ENCODE measurements at regions not wholly inside any gene's neighbourhood (a gene's known extent, or its start where the extent isn't known, plus 50 kb on each side); places are given as distances from the start of the nearest gene placed in this dataset.
"Not testable (repeated sequence)": the region's sequence is repeated elsewhere in the genome, so short reads cannot be mapped to it uniquely, and the experiment has no call there.

DNA sequence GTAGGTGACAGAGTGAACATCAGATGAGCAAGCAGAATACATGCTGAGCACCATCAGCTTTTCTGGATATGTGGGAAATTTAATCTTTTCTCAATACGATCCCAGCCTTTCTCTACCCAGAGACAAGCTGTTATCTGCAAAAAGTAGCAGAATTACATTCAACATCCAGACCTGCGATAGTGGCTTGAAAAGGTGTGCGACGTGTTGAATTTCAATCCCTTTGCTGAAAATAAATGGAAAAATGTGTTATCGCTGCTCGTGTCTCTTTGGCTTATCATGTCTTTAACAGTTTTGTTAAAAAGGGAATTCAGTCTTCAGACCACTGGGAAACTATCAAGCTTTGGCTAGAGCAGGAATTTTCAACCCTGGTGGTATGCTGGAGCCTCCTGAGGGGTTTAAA lies 98.8 kb upstream of the FAM20A start:
- no peak for DNase-seq

DNA sequence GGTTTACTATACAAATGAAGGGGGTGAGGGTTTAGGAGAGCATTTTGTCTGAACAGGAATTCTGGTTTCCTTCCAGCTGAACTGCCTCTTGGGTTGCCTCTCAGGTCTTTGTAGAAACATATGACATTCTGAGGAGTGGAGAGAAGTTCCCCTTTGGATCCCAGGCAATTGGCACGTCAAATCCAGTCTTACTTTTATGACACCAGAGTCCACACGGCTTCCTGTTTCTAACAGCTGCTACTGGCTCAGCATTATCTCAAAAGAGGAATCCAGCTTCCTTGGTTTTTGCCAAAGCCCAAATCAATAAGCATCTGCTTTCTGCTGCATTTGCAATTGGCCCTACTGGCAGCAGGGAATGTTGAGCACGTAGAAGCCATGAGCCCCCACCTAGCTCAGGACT lies 97.6 kb upstream of the FAM20A start:
- no peak for DNase-seq

DNA sequence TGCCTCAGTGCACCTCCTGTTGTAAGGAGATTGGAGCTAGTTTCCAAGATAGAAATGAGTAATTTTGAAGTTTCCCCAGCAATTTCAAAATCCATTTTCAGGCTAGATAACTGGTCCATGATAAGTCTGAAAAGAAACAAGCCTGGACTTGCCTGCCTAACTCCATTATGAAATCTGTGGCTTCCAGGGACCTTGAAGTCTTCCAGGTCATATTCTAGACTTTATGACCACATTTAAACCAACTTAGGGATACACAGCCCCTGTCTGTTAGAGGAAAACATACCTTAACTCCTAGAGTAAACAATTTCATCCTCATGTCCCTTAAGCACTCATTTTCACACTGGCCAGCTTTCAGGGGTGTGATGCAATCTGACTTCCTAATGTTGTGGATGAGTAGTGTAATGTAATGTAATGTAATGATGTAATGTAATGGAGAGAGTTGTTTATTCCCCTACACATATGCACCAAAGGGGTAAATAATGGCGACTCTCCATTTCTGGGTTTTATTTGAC lies 96.7 kb upstream of the FAM20A start:
- DNase-seq, result no peak

DNA sequence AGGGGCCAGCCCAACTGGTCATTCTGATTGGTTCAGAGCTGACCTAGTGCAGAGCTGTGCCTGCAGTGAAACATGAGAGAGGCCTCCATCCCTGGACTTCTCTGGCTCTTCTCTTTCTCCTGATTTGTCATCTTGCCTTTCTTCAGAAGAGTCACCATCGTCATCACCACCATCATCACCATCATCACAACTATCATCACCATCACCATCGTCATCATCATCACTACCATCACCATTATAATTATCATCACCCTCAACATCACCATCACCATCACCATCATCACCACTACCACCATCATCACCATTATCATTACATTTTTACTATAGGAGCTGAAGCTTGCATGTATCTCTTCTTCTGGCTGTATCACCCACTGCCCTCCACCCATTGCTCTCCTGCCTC lies 94.5 kb upstream of the FAM20A start:
- no peak for DNase-seq

DNA sequence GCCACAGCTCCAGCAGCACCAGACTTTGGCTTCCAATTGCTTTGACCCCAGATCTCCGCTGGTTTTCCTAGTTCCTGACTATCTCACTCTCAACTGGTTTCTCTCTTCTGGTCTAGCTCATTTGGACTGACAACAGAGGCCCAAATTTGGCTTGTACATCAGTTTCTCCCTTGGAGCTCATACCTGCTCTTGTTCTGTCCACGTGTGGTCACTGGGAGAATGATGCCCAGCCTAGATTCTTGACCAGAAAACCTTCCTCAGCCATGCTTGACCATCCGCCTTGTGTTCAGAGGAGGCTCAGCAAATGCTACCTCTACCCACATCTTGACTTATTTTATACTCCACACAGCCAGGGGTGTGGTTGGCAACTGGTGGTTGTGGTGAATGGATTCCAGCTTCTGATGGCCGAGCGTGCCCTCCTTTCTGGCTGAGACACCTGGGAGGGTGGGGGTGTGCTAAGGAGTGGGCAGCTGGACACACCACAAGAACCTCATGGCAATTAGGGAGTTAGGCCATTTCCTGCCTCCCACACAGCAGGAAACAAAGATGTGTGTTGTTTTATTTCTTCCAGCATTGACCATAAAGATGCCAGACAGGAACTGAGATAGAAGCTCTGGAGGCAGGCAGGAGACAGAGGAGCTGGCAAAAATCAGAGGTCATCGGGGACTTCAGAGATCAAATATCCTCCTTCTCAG lies 93.8 kb upstream of the FAM20A start:
- DNase-seq, result no peak

DNA sequence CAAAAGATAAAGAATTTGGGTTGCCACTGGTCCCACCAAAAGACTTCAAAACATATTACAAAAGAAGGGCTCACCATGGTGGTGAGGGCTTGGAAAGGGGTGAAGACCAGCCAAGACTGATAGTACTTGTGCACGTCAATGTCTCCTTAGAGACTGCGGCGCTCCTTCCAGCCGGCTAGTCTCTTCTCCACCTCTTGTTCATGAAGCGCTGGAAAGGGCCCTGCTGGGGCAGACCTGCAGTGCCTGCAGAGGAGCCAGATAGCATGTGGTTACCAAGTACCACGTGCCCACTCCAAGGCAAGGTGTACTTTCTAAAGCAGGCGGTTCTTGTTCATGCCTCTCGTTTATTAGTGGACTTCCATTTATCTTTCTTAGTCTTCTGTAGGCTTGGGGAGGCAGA lies 92.7 kb upstream of the FAM20A start:
- DNase-seq, result no peak

DNA sequence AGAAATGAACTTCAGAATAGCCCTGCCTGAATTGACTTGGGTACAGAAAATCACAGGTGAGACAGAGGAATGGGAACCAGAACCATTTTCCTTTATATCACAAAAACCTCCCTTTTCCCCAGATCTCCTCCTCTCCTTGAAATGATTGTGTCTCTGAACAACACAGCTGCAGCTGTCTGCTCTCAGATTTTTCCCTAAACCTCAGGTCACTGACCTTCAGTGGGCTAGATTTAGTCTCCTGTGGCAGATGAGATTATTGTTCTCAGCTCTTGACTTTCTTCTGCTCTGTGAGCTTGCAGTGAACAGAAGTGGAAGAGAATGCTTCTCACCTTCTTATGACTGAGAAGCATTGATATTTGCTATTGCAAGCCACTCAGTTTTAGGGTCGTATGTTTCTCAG lies 92.3 kb upstream of the FAM20A start:
- no peak for DNase-seq

DNA sequence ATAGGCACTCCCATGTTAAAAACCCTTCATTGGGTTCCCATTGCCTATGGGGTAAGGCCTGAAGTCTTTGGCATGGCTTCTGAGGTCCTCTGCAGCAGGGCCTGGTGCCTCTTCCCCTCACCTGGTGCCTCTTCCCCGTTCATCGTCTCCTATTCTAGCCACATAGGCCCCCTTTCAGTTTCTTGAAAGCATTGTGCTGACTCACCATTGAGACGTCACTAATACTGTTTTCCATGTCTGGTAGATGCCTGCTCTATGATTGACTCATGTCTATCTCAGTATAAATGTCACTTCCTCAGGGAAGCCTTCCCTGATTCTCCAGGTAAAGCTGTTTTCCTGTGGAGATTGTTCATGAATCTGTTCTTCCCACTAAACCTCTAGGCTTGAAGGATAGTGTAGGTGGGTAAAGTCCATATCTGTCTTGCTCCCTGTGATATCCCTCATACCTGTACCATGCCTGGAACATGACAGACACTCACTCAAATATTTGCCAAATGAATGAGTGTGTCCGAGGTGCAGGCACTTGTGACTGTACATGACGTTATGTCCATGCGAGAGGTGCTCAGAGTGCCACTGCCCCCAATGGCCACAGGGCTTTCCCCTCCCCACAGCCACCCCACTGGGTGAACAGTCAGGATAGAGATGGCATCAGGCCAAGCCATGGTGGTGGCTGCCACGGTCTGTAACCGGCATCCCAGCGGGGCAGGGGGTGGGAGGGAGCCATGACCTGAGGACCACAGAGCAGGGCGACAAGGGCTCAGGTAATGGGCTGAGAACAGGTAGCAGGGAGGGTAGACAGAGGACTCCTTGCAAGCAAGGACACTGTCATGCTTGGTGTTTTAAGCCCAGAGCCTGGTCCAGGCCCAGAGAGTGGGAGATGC lies 85.2 kb upstream of the FAM20A start:
- DNase-seq, result no peak

DNA sequence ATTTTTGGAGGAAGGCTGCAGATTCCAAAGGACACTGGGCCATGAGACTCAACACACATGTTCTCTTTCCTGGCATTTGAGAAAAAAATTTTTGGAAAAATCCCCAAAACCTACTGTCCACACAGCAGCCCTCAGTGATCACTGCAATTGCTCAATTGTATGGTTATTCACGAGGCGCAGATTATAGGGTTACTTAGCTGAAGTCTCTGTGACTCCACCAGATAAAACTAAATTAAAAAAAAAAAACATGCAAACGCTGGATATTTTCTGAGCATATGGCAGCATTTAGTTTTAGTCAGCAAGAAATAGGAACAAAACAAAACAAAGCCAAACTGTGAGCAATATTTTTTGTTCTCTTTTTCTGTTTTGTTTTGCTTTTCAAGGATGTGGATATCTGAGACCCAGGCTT lies 83.8 kb upstream of the FAM20A start:
- DNase-seq, result no peak

DNA sequence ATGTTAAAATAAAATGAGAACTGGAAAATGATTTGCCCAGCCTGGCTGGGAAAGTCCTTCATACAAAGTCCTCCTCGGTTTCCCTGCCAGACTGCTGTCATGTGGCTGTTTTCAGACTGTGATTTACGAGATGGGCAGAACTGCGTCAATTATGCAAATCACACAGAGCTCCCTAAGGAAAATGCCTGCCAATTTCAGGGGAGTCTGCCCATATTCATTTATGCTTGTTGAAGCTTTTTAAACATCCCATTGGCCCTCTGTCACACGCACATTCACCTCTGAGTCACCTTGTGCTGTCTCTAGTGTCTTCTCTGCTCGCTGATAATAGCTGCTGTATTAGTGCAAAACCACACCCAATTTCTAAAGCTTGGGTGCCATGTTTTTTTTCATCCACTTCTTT lies 81.7 kb upstream of the FAM20A start:
- DNase-seq, result no peak

DNA sequence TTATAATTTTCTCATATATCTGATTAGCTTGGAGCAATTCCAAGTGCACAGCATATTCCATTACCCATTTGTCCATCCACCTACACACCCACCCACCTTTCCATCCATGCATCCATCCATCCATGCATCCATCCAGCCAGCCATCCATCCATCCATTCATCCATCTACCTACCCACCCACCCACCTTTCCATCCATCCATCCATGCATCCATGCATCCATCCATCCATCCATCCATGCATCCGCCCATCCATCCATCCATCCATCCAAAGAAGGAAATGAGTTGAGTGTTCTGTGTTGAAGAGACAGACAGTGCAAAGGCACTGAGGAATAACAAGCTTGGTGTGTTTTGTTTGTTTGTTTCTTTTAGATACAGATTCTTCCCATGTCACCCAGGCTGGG lies 78.7 kb upstream of the FAM20A start:
- DNase-seq, result no peak

DNA sequence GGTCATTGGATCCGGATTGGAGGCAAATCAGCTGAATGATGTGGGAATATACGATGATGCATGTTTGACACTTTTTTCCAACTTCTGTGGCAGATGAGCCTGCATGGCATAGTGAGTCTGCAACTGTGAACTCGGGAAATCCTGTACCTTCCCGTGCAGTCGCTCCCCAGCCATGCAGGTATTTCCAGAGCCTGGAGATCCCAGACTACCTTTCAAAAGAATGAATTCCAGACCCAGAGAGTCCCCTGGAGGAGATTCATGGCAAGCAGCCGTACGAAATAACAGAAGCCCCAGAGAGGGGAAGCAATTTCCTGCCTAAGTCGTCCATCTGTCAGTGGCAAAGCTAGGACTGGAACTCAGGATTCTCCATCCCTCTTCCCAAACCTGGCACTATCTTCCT lies 75.7 kb upstream of the FAM20A start:
- no peak for DNase-seq

DNA sequence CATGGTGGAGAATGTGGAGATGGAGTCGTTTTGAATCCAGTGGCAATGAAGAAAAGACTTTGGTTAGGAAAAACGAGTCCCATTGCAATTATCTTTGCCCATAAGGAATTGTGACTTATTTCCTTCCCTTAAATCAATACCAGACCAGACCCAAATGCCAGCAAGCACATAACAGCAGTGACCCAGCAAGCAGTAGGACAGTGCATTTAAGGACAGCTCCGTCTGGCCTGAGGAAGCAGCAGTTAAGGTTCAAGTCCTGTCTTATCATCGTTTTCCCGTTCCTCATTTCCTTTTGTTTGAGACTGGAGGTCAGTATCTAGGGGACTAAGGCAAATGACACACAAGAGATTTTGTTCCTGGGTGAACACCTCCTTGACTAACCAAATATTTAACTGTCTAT lies 74.6 kb upstream of the FAM20A start:
- no peak for DNase-seq

DNA sequence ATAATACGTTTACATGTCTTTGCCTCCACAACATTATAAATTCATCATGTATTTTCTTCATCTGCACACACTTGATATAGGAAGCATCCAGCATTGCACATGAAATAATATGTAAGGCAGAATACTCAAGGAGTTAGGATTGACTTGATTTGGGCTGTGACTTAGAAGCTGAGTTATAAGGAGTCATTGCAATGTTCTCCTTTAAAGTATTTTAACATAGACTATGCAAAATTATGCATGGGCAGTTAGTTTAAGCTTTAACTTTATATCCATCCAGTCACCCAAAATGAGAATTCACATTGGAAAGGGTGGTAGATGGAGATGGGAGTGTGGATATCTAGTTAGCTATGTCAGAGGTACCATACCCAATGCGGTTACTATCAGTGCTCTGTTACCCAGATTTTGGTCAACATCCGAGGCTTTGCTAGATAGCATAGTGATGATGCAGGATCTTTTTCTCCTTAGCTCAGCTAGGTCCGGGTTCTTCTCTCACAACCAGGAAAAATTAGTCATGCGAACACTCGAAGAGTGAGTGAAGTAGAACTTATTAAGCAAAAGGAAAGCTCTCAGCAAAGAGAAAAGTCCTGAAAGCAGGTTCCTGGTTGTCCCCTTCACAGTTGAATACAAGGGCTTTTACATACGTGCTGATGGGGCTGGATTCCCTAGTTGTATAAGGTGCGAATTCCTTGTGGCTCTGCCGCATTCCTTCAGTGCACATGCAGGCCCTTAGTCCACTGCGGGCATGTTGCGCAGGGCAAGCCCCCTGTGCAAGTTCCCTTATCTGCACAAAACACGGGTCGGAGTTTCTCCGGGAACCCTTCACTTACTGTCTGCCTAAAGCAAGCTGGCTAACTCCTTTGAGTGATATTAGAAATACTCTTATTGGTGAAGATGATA lies 73.1 kb upstream of the FAM20A start:
- no peak for DNase-seq

DNA sequence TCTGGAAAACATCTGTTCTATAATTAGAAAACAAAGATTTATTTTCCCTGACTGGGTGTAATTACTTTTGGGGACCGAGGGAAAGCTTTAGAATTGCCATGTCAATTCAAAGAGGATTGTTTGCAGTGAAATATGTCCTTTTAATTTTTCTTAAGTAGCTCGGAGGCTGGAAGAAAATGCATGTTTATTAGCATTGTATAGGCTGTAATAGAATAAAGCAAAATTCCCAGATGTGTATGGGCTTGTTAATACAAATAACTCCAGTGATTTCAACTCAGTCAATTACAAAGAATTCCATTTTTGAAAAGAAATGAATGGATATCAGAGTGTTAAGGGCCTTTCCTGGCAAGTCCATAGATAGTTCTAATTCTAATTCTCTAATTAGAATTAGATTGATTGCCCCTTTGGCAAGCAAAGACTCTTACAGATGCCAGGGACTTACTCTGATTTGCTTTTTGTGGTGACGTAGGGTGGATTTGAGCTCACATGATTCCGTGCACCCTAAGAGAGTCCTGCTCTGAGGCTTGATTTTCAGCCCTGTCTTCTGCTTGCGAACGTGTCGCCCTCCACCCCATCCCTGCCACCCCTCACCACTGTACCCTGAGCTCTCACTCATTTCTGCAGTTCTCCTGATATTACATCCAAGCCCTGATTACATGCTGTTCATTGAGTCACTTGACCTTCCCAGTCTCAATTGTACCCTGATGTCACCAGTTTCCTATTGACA lies 70.0 kb upstream of the FAM20A start:
- DNase-seq, result no peak

DNA sequence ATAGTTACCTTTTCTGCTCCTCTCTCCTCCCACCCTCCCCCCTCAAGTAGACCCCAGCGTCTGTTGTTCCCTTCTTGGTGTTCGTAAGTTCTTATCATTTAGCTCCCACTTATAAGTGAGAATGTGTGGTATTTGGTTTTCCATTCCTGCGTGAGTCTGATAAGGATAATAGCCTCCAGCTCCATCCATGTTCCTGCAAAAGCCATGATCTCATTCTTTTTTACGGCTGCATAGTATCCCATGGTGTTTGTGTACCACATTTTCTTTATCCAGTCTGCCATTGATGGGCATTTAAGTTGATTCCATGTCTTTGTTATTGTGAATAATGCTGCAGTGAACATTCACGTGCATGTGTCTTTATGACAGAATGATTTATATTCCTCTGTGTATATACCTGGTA lies 65.3 kb upstream of the FAM20A start:
- not testable (repeated sequence) for DNase-seq

DNA sequence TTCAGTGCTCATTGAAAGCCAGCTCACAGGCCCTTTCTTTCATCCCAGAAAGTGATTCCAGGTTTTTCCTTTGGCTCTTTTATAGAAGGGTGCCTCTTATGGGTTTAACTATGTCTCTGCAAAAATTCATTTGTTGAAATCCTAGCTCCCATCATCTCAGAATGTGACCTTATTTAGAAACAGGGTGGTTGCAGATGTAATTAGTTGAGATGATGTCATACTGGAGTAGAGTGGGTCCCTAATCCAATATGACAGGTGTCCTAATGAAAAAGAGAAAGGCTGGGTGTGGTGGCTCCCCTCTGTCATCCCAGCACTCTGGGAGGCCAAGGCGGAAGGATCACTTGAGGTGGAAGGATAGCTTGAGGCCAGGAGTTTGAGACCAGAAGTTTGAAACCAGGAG lies 64.2 kb upstream of the FAM20A start:
- no peak for DNase-seq

DNA sequence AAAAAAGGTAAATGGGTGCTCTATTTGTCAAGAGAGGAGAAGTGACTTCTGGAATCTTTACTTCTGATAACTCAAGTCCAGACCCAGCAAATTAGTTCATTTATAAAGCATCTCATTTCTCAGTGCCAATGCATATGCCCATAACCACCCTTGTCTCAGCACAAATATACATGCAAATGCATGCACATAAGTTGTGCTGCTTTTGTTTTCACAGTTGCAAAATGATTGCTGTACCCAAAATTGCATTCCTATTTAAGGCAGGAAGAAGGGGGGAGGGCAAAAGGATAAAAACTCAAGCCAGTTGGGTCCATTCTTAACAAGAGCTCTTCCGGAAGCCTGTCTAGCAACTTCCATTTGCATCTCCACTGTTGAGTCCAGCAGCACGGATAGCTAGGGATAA lies 61.3 kb upstream of the FAM20A start:
- no peak for DNase-seq

DNA sequence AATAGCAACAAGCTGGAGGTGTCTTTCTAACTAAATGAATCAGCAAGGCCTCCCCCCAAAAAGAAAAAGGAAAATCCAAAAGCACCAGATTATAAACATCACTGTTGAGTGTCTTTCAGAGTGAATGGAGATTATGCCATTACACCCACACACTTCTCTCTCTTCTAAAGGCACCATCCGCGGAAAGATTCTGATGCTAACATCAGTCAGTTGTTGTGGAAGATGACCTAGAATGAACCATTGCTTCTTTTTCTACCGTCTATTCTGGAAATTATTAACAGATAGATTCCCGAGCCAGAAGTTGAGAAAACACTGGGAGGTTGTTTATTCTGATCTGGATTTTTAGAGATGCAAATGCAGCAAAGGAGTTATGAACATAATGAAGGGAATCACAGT lies 60.9 kb upstream of the FAM20A start:
- DNase-seq, result no peak

DNA sequence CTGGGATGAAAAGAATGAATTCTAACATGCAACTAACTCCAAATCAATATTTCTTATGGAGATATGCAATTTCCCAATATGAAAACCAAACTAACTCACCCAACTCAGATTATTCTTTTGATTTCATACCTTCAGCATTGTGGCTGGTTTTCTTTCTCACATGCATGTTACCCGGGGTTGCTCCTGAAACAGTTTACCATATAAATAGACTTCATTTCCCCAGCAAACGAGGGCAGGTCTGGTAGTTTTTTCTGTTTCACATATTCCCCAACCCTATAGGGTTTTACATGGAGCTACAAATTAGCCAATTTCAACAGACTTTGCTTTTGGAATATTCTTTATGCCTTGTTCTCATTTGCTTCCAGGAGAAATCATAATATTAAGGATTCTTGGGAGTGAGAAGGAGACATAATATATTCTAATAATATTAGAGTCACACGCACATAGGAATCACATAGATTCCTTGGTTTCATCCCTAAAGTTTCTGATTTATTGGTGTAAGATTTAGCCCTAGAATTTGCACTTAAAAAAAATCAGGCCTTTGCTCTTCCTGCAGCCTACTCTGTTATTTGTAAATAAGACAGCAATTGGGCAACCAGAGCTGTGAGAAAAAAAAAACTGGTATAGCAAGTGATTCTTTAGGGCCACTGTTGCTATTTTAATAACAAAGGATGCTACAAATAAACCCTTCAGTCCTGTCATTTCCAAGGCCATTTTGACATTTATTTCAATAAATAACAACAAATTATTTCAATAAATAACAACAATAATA lies 60.3 kb upstream of the FAM20A start:
- DNase-seq, result no peak

DNA sequence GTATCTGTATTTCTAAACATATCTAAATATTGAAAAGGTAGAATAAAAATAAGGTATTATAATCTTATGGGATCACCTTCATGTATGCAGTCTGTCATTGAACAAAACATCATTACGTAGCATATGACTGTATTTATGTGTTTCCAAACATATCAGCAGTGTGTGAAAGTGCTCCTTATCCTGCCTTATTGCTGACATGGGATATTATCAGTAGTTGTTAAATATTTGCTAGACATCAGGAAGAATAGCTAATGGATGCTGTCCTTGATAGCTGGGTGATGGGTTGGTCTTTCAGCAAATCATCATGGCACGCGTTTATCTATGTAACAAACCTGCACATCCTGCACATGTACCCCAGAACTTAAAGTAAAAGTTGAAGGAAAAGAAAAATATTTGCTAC lies 59.1 kb upstream of the FAM20A start:
- DNase-seq, result no peak

Data from activated effector memory CD4-positive, alpha-beta T cell treated with anti-CD3 and anti-CD28 coated beads, Interleukin-2, amount 50 U/mL, for 16 hours (primary cell).